SH-SY5Y (cell line): ENCODE measurements at regions not wholly inside any gene's neighbourhood (a gene's known extent, or its start where the extent isn't known, plus 50 kb on each side); places are given as distances from the start of the nearest gene placed in this dataset.

Source experiments
- GATA2 ChIP-seq: IDR thresholded peaks from 2 replicates; pipeline ENCODE4 v1.6.1; 2011; ENCODE audit warnings: mild to moderate bottlenecking, low read depth, low read length
- GATA3 ChIP-seq: IDR thresholded peaks from 2 replicates; pipeline ENCODE4 v1.6.1; 2011; ENCODE audit warnings: low read depth, mild to moderate bottlenecking, low read length, moderate library complexity

- TF ChIP-seq GATA3: no peak
- no peak for TF ChIP-seq GATA2
These were observed 391.2 kb downstream of the STK39 start for GRCh38 chr2:167856190-167856589.

GRCh38 chr2:167855211-167855610, 392.2 kb downstream of the STK39 start:
- TF ChIP-seq GATA3: no peak
- no peak for TF ChIP-seq GATA2

- TF ChIP-seq GATA2 (no peak), GATA3 (no peak)
These were observed 393.7 kb downstream of the STK39 start for GRCh38 chr2:167853717-167854116.

GRCh38 chr2:167851876-167852275, 395.5 kb downstream of the STK39 start:
- TF ChIP-seq GATA2 (no peak), GATA3 (no peak)

- TF ChIP-seq GATA3 (no peak), GATA2 (no peak)
These were observed 396.0 kb downstream of the STK39 start for GRCh38 chr2:167851323-167851860.

GRCh38 chr2:167844714-167845530, 402.5 kb downstream of the STK39 start:
- TF ChIP-seq GATA3: no peak
- TF ChIP-seq GATA2: no peak

- TF ChIP-seq GATA2 (no peak), GATA3 (no peak)
These were observed 403.7 kb downstream of the STK39 start for GRCh38 chr2:167843657-167844056.

- TF ChIP-seq GATA3: no peak
- no peak for TF ChIP-seq GATA2
These were observed 404.2 kb downstream of the STK39 start for GRCh38 chr2:167843217-167843616.

GRCh38 chr2:167842047-167842446, 405.3 kb downstream of the STK39 start:
- TF ChIP-seq GATA2 (no peak), GATA3 (no peak)

- TF ChIP-seq GATA2: no peak
- no peak for TF ChIP-seq GATA3
These were observed 412.7 kb downstream of the STK39 start for GRCh38 chr2:167834707-167835106.

- no peak for TF ChIP-seq GATA2
- no peak for TF ChIP-seq GATA3
These were observed 414.1 kb downstream of the STK39 start for GRCh38 chr2:167833294-167833693.

GRCh38 chr2:167832868-167833287, 414.5 kb downstream of the STK39 start:
- TF ChIP-seq GATA3 (no peak), GATA2 (no peak)

- TF ChIP-seq GATA2 (no peak), GATA3 (no peak)
These were observed 419.9 kb downstream of the STK39 start for GRCh38 chr2:167827352-167828097.

- TF ChIP-seq GATA3 (no peak), GATA2 (no peak)
These were observed 420.5 kb downstream of the STK39 start for GRCh38 chr2:167826906-167827305.
